H1 (cell line): ENCODE measurements at regions not wholly inside any gene's neighbourhood (a gene's known extent, or its start where the extent isn't known, plus 50 kb on each side); places are given as distances from the start of the nearest gene placed in this dataset.

Source experiments
- CTCF ChIA-PET: fragments of 300-600 bp; sonication (Branson Sonifier 250); formaldehyde crosslinking; loops from one replicate; lab custom pipeline; 2021; ENCODE audit not compliant: partially characterized antibody; lab: Charles Lee
- POLR2A ChIA-PET: fragments of 300-600 bp; sonication (Branson Sonifier 250); formaldehyde crosslinking; loops from one replicate; lab custom pipeline; 2021; ENCODE audit warnings: inconsistent platforms; ENCODE audit not compliant: partially characterized antibody; lab: Charles Lee
- DNase-seq, 2 experiments: peaks; one replicate each; pipeline versions ENCODE4 v3.0.0 to v3.0.0-alpha.2; 2010 to 2022; ENCODE audit warnings: low spot score in 2 of 2, low read depth in 1 of 2, mixed read lengths in 1 of 2
- FAIRE-seq: peaks from 2 replicates; lab custom pipeline; 2011; peaks lifted over from hg19 to GRCh38; lab: Jason Lieb, UNC
- H2AFZ ChIP-seq: 2 replicates; pipeline ENCODE4 v1.8.1; 2012; ENCODE audit warnings: low read length, inconsistent platforms
- H2AK5ac ChIP-seq: 2 replicates; pipeline ENCODE4 v1.6.1; 2013; ENCODE audit warnings: low read depth, low read length
- H2BK120ac ChIP-seq: replicated peaks from 2 replicates; pipeline ENCODE3; 2013; ENCODE audit warnings: low read depth, low read length, inconsistent platforms
- H2BK12ac ChIP-seq: 2 replicates; pipeline ENCODE4 v1.6.1; 2013; ENCODE audit warnings: low read depth, low read length
- H2BK15ac ChIP-seq: 2 replicates; pipeline ENCODE4 v1.6.1; 2013; ENCODE audit warnings: low read length
- H2BK20ac ChIP-seq: 2 replicates; pipeline ENCODE4 v1.6.1; 2013; ENCODE audit warnings: low read length
- H2BK5ac ChIP-seq: 2 replicates; pipeline ENCODE4 v1.6.1; 2013; ENCODE audit warnings: low read depth, low read length
- H3K14ac ChIP-seq: 2 replicates; pipeline ENCODE4 v1.6.1; 2013; ENCODE audit warnings: inconsistent platforms; ENCODE audit not compliant: insufficient read length
- H3K18ac ChIP-seq: 2 replicates; pipeline ENCODE4 v1.6.1; 2013; ENCODE audit warnings: low read length; ENCODE audit errors: extremely low read depth
- H3K23ac ChIP-seq: 2 replicates; pipeline ENCODE4 v1.6.1; 2013; ENCODE audit warnings: inconsistent platforms; ENCODE audit not compliant: insufficient read length
- H3K23me2 ChIP-seq: 2 replicates; pipeline ENCODE4 v1.6.1; 2013; ENCODE audit warnings: low read depth, low read length
- H3K27ac ChIP-seq: 2 replicates; pipeline ENCODE4 v1.6.1; 2011; ENCODE audit warnings: low read depth, low read length, inconsistent platforms
- H3K27me3 ChIP-seq, 4 experiments: replicated peaks in 1 of 4; 1 replicate in 1 of 4; 2 replicates in 3 of 4; pipeline versions ENCODE4 v1.6.1 to v1.8.1; 2011 to 2013; ENCODE audit warnings: low read length in 3 of 4, mild to moderate bottlenecking in 3 of 4, inconsistent platforms in 2 of 4, mixed read lengths in 2 of 4, moderate library complexity in 1 of 4; ENCODE audit not compliant: control insufficient read depth in 3 of 4, insufficient read depth in 3 of 4; ENCODE audit errors: extremely low read depth in 1 of 4
- H3K36me3 ChIP-seq, 4 experiments: 2 replicates each; pipeline versions ENCODE4 v1.6.1 to v1.8.1; 2011 to 2013; ENCODE audit warnings: mild to moderate bottlenecking in 4 of 4, low read length in 3 of 4, moderate library complexity in 2 of 4, control low read depth in 1 of 4, inconsistent platforms in 1 of 4; ENCODE audit not compliant: insufficient read depth in 4 of 4, control insufficient read depth in 2 of 4
- H3K4ac ChIP-seq: replicated peaks from 2 replicates; pipeline ENCODE3; 2013; ENCODE audit warnings: low read length, low read depth, mixed read lengths, inconsistent platforms; ENCODE audit not compliant: insufficient read length
- H3K4me1 ChIP-seq, 4 experiments: replicated peaks in 1 of 4; 1 replicate in 1 of 4; 2 replicates in 3 of 4; pipeline versions ENCODE4 v1.6.1 to v1.8.1; 2011 to 2013; ENCODE audit warnings: low read length in 3 of 4, inconsistent platforms in 2 of 4, mixed read lengths in 1 of 4; ENCODE audit not compliant: insufficient read depth in 4 of 4, control insufficient read depth in 3 of 4
- H3K4me2 ChIP-seq, 2 experiments: 2 replicates each; pipeline versions ENCODE4 v1.6.1 to v1.8.1; 2011 to 2013; ENCODE audit warnings: low read depth in 2 of 2, low read length in 2 of 2, control low read depth in 1 of 2, inconsistent platforms in 1 of 2, mild to moderate bottlenecking in 1 of 2; ENCODE audit not compliant: insufficient read depth in 1 of 2
- H3K4me3 ChIP-seq, 4 experiments: fragments of 200-600, 300-600 bp in 1 of 4; sonication (generic), shearing (Covaris generic), sonication (Bioruptor Twin) in 1 of 4; 2 replicates each; pipeline versions ENCODE4 v1.5.1 to v1.8.1; 2011 to 2016; ENCODE audit warnings: low read length in 4 of 4, low read depth in 3 of 4, control low read depth in 2 of 4, inconsistent platforms in 2 of 4, mild to moderate bottlenecking in 2 of 4, mixed read lengths in 1 of 4, moderate library complexity in 1 of 4; ENCODE audit not compliant: insufficient read depth in 2 of 4; ENCODE audit errors: extremely low read depth in 1 of 4
- H3K56ac ChIP-seq: replicated peaks from 2 replicates; pipeline ENCODE3; 2013; ENCODE audit warnings: low read depth, mild to moderate bottlenecking, mixed read lengths, low read length, inconsistent platforms; ENCODE audit not compliant: insufficient read length
- H3K79me1 ChIP-seq: 2 replicates; pipeline ENCODE4 v1.6.1; 2013; ENCODE audit warnings: low read depth, low read length, control low read depth
- H3K79me2 ChIP-seq, 2 experiments: 2 replicates each; pipeline versions ENCODE4 v1.6.1 to v1.8.1; 2012 to 2013; ENCODE audit warnings: low read length in 2 of 2, mild to moderate bottlenecking in 2 of 2, inconsistent platforms in 1 of 2; ENCODE audit not compliant: insufficient read depth in 2 of 2, control insufficient read depth in 1 of 2
- H3K9ac ChIP-seq, 4 experiments: replicated peaks in 1 of 4; 1 replicate in 1 of 4; 2 replicates in 3 of 4; pipeline versions ENCODE4 v1.6.1 to v1.8.1; 2011 to 2013; ENCODE audit warnings: low read depth in 3 of 4, low read length in 3 of 4, control low read depth in 2 of 4, mild to moderate bottlenecking in 2 of 4, moderate library complexity in 2 of 4, inconsistent platforms in 1 of 4; ENCODE audit errors: extremely low read depth in 1 of 4
- H3K9me3 ChIP-seq, 2 experiments: 2 replicates each; pipeline versions ENCODE4 v1.6.1 to v1.8.1; 2012 to 2013; ENCODE audit warnings: mild to moderate bottlenecking in 2 of 2, moderate library complexity in 2 of 2, control low read depth in 1 of 2, inconsistent platforms in 1 of 2, low read depth in 1 of 2, low read length in 1 of 2, mixed read lengths in 1 of 2; ENCODE audit not compliant: insufficient read depth in 2 of 2
- H4K20me1 ChIP-seq, 2 experiments: replicated peaks in 1 of 2; 2 replicates each; pipeline versions ENCODE3 to v1.8.1; 2011 to 2013; ENCODE audit warnings: inconsistent platforms in 2 of 2, low read length in 2 of 2, mild to moderate bottlenecking in 1 of 2; ENCODE audit not compliant: insufficient read depth in 2 of 2, control insufficient read depth in 1 of 2
- H4K5ac ChIP-seq: 2 replicates; pipeline ENCODE4 v1.6.1; 2013; ENCODE audit warnings: low read length, low read depth, mixed read lengths, inconsistent platforms; ENCODE audit not compliant: insufficient read length
- H4K8ac ChIP-seq: 2 replicates; pipeline ENCODE4 v1.8.0; 2013; ENCODE audit warnings: mild to moderate bottlenecking, moderate library complexity, low read length, inconsistent platforms; ENCODE audit not compliant: insufficient read depth; ENCODE audit errors: extremely low read depth
- H4K91ac ChIP-seq: replicated peaks from 2 replicates; pipeline ENCODE3; 2013; ENCODE audit warnings: low read length, mixed read lengths, inconsistent platforms; ENCODE audit not compliant: insufficient read length
- CBX5 ChIP-seq: fragments of 300-800, 300-1000 bp; sonication (generic); IDR thresholded peaks from 2 replicates; pipeline ENCODE4 v1.7.1; 2016; ENCODE audit warnings: antibody characterized with exemption, low read length, low read depth
- CEBPB ChIP-seq: IDR thresholded peaks from 2 replicates; pipeline ENCODE4 v1.6.1; 2012; ENCODE audit warnings: low read depth, low read length
- WGBS, 2 experiments: shearing (Covaris generic) in 1 of 2; methylation state at CpG; one replicate each; pipeline versions ENCODE4 v1.1.6 to v1.1.7; 2013 to 2015; ENCODE audit warnings: low lambda C conversion rate in 2 of 2, mixed read lengths in 2 of 2, inconsistent platforms in 1 of 2, low coverage in 1 of 2, missing lambda C conversion rate in 1 of 2; ENCODE audit not compliant: insufficient replicate concordance in 2 of 2, insufficient coverage in 1 of 2, insufficient read length in 1 of 2; ENCODE audit errors: extremely low coverage in 1 of 2, missing lambda C conversion rate in 1 of 2; 5-methylcytosine and 5-hydroxymethylcytosine counted together
- TF ChIP-seq, protein P1 (sequence below): IDR thresholded peaks from 2 replicates; pipeline ENCODE4 v1.6.1; 2012; ENCODE audit warnings: low read length, inconsistent platforms

DNA sequence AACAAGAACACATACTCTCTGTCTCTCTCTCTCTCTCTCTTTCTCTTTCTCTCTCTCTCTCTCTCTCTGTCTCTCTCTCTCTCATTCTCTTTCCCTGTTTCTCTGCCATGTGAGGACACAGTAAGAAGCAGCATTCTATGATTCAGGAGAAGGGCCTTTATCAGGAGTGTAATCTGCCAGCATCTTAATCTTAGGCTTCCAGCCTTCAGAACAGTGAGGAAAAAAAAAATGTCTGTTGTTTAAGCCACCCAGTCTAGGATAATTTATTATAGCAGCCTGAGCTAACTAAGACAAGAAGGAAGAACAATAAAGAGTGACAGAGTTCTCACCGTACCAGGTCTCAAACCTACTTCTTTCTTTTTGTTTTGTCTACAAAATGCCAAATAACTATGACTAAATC lies 399.4 kb downstream of the SOCS6 start:
- H2BK20ac ChIP-seq: no peak overlapping the region
- ChIA-PET POLR2A (no interaction called here), CTCF (no interaction called here)
- no peaks in the 10 kb centered on the region for H3K27me3 ChIP-seq
- no peaks in the 10 kb centered on the region for H3K79me2 ChIP-seq
- no peak overlapping the region for H3K4ac ChIP-seq
- H3K4me3 ChIP-seq: no peak overlapping the region
- no peak overlapping the region for H3K56ac ChIP-seq
- H4K5ac ChIP-seq: no peak overlapping the region
- no peak overlapping the region for H3K18ac ChIP-seq
- WGBS, 2 experiments: 82% methylated on average over 1 of the region's 1 CpG; no CpG with 5 or more reads in 1 of the 2 experiments
- H4K91ac ChIP-seq: no peak overlapping the region
- H3K79me1 ChIP-seq: no peaks in the 10 kb centered on the region
- H4K8ac ChIP-seq: no peak overlapping the region
- H2BK15ac ChIP-seq: no peak overlapping the region
- H4K20me1 ChIP-seq: no peaks in the 10 kb centered on the region
- H3K9ac ChIP-seq: no peak overlapping the region
- no peak overlapping the region for H2BK5ac ChIP-seq
- H2BK120ac ChIP-seq: no peak overlapping the region
- H3K27ac ChIP-seq: no peak overlapping the region
- H3K36me3 ChIP-seq: no peaks in the 10 kb centered on the region
- H3K4me1 ChIP-seq: no peaks in the 10 kb centered on the region; a peak in 1 of 7 replicates
- no peak overlapping the region for H2BK12ac ChIP-seq
- TF ChIP-seq CEBPB (no peak), CBX5 (no peak)
- TF ChIP-seq, protein P1, sequence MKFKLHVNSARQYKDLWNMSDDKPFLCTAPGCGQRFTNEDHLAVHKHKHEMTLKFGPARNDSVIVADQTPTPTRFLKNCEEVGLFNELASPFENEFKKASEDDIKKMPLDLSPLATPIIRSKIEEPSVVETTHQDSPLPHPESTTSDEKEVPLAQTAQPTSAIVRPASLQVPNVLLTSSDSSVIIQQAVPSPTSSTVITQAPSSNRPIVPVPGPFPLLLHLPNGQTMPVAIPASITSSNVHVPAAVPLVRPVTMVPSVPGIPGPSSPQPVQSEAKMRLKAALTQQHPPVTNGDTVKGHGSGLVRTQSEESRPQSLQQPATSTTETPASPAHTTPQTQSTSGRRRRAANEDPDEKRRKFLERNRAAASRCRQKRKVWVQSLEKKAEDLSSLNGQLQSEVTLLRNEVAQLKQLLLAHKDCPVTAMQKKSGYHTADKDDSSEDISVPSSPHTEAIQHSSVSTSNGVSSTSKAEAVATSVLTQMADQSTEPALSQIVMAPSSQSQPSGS: no peak
- TF ChIP-seq, all 59 proteins: peak for 0
- H2AFZ ChIP-seq: no peak overlapping the region
- H3K4me2 ChIP-seq: no peak overlapping the region
- DNase-seq (no peak), FAIRE-seq (no peak)
- no peak overlapping the region for H3K23ac ChIP-seq
- no peak overlapping the region for H3K14ac ChIP-seq
- H2AK5ac ChIP-seq: no peak overlapping the region
- H3K23me2 ChIP-seq: no peaks in the 10 kb centered on the region
- peaks cover 46 to 47% of the 10 kb centered on the region in 2 experiments for H3K9me3 ChIP-seq
